ENCODE measurements at regions not wholly inside any gene's neighbourhood (a gene's known extent, or its start where the extent isn't known, plus 50 kb on each side); places are given as distances from the start of the nearest gene placed in this dataset.

- BruUV-seq (replicated peaks), result no TSS peak
- no peaks in the 10 kb centered on the region for H3K4me1 ChIP-seq (ENCODE audit: control insufficient read depth, insufficient read depth, low read length)
- H3K9me3 ChIP-seq (replicated peaks; ENCODE audit: control insufficient read depth, insufficient read depth, low read length), result no peaks in the 10 kb centered on the region
- H2AFZ ChIP-seq (ENCODE audit: control insufficient read depth, low read depth, low read length), result no peak overlapping the region
- FAIRE-seq (no peak), DNase-seq (ENCODE audit: low read depth, low spot score) (no peak), ATAC-seq (no peak)
- no peaks in the 10 kb centered on the region for H3K79me2 ChIP-seq (ENCODE audit: control insufficient read depth, insufficient read depth, low read length)
- intact Hi-C loops (cut with micrococcal nuclease; ENCODE audit: unreplicated experiment) (no loop called here), in situ Hi-C loops (cut with MboI) (no loop called here)
- H3K9ac ChIP-seq (ENCODE audit: control insufficient read depth, insufficient read depth, low read length), result no peak overlapping the region
- ChIA-PET POLR2A (no interaction called here), RAD21 (ENCODE audit: unreplicated experiment) (no interaction called here), SMC1A (ENCODE audit: uncharacterized antibody, unreplicated experiment) (interaction anchor here (0.9 to 1.0 kb wide), 2 partner anchors 14 to 41 kb away, joined by 3 to 4 read pairs; no protein-coding TSS in a partner anchor), CTCF (no interaction called here)
- no peak overlapping the region for H3K27ac ChIP-seq (ENCODE audit: control insufficient read depth, insufficient read depth)
- H3K4me3 ChIP-seq, result no peak overlapping the region
- WGBS (ENCODE audit: insufficient coverage, insufficient replicate concordance, low lambda C conversion rate, missing lambda C conversion rate), result 30% methylated on average over 4 of the region's 4 CpGs
- TF ChIP-seq NFYA (IDR thresholded peaks at IDR 0.05; ENCODE audit: borderline replicate concordance, low read depth, low read length) (no peak), EED (IDR thresholded peaks at IDR 0.05; ENCODE audit: low read depth) (no peak), RELB (IDR thresholded peaks at IDR 0.05; ENCODE audit: low read depth) (no peak), ZNF24 (IDR thresholded peaks at IDR 0.05) (no peak), SRF (IDR thresholded peaks at IDR 0.05; ENCODE audit: low read depth in 2 of 2, low read length in 2 of 2) (no peak), NFIC (IDR thresholded peaks at IDR 0.05; ENCODE audit: low read depth, low read length) (no peak), NBN (IDR thresholded peaks at IDR 0.05) (no peak), SIX5 (IDR thresholded peaks at IDR 0.05; ENCODE audit: low read depth, low read length, severe bottlenecking) (no peak), TAF1 (IDR thresholded peaks at IDR 0.05; ENCODE audit: borderline replicate concordance, low read depth, low read length) (no peak), EZH2 (IDR thresholded peaks at IDR 0.05; ENCODE audit: borderline replicate concordance, control insufficient read depth, low read depth, low read length) (no peak)
- H3K36me3 ChIP-seq (ENCODE audit: control insufficient read depth in 2 of 2, insufficient read depth in 2 of 2, low read length in 1 of 2), result no peaks in the 10 kb centered on the region
- no peaks in the 10 kb centered on the region for H4K20me1 ChIP-seq (ENCODE audit: control insufficient read depth, insufficient read depth)
- H3K4me2 ChIP-seq (ENCODE audit: control insufficient read depth, insufficient read depth), result no peak overlapping the region
- H3K27me3 ChIP-seq (replicated peaks in 1 of 2; ENCODE audit: control insufficient read depth in 2 of 2, insufficient read depth in 2 of 2, low read length in 1 of 2), result no peaks in the 10 kb centered on the region
Observed at GRCh38 chr4:177948853-177949252, 506.6 kb upstream of the AGA start.

All from GM12878 (cell line).